ENCODE measurements at regions not wholly inside any gene's neighbourhood (a gene's known extent, or its start where the extent isn't known, plus 50 kb on each side); places are given as distances from the start of the nearest gene placed in this dataset.

- POLR2A ChIA-PET = no interaction called here
These were observed 297.4 kb downstream of the ENC1 start for GRCh38 chr5:74342948-74343682.

GRCh38 chr5:74342182-74342581 is 298.3 kb downstream of the ENC1 start:
- no peak overlapping the region for H3K4me3 ChIP-seq (ENCODE audit: low read depth, low read length)
- no peak for DNase-seq (ENCODE audit: low read depth)
- ChIA-PET CTCF (no interaction called here), POLR2A (no interaction called here)
- no peaks in the 10 kb centered on the region for H3K36me3 ChIP-seq (ENCODE audit: control insufficient read depth, insufficient read depth, low read length)
- H3K27me3 ChIP-seq (ENCODE audit: control insufficient read depth, insufficient read depth, low read length) = peaks cover 2% of the 10 kb centered on the region
- no peak for TF ChIP-seq CTCF (IDR thresholded peaks at IDR 0.05; ENCODE audit: insufficient read depth, low read depth, low read length)

More at GRCh38 chr5:74342948-74343682, 297.4 kb downstream of the ENC1 start:
- no peak overlapping the region for H3K4me3 ChIP-seq (ENCODE audit: low read depth, low read length)
- no peak for DNase-seq (ENCODE audit: low read depth)
- CTCF ChIA-PET = no interaction called here
- no peaks in the 10 kb centered on the region for H3K36me3 ChIP-seq (ENCODE audit: control insufficient read depth, insufficient read depth, low read length)
- TF ChIP-seq CTCF (IDR thresholded peaks at IDR 0.05; ENCODE audit: insufficient read depth, low read depth, low read length) = no peak
- H3K27me3 ChIP-seq (ENCODE audit: control insufficient read depth, insufficient read depth, low read length) = peaks cover 2% of the 10 kb centered on the region

GRCh38 chr5:74341221-74341620 is 299.3 kb downstream of the ENC1 start:
- ChIA-PET CTCF (no interaction called here), POLR2A (interaction anchor here (0.6 kb wide), 1 partner anchor 180 kb away, joined by 3 read pairs; no protein-coding TSS in a partner anchor)
- Histone ChIP-seq H3K4me3 (ENCODE audit: low read depth, low read length) (no peak overlapping the region), H3K27me3 (ENCODE audit: control insufficient read depth, insufficient read depth, low read length) (peaks cover 2% of the 10 kb centered on the region), H3K36me3 (ENCODE audit: control insufficient read depth, insufficient read depth, low read length) (no peaks in the 10 kb centered on the region)
- DNase-seq (ENCODE audit: low read depth) = no peak
- no peak for TF ChIP-seq CTCF (IDR thresholded peaks at IDR 0.05; ENCODE audit: insufficient read depth, low read depth, low read length)

GRCh38 chr5:74340476-74340875 is 300.1 kb downstream of the ENC1 start:
- TF ChIP-seq CTCF (IDR thresholded peaks at IDR 0.05; ENCODE audit: insufficient read depth, low read depth, low read length) = no peak
- no peak overlapping the region for H3K4me3 ChIP-seq (ENCODE audit: low read depth, low read length)
- ChIA-PET POLR2A (no interaction called here), CTCF (no interaction called here)
- peaks cover 2% of the 10 kb centered on the region for H3K27me3 ChIP-seq (ENCODE audit: control insufficient read depth, insufficient read depth, low read length)
- no peaks in the 10 kb centered on the region for H3K36me3 ChIP-seq (ENCODE audit: control insufficient read depth, insufficient read depth, low read length)
- no peak for DNase-seq (ENCODE audit: low read depth)

- no peak for TF ChIP-seq CTCF (IDR thresholded peaks at IDR 0.05; ENCODE audit: insufficient read depth, low read depth, low read length)
- H3K27me3 ChIP-seq (ENCODE audit: control insufficient read depth, insufficient read depth, low read length) = peaks cover 4% of the 10 kb centered on the region
- no peaks in the 10 kb centered on the region for H3K36me3 ChIP-seq (ENCODE audit: control insufficient read depth, insufficient read depth, low read length)
- ChIA-PET POLR2A (no interaction called here), CTCF (interaction anchor here (0.7 to 1.1 kb wide), 4 partner anchors 19 to 303 kb away, joined by 3 read pairs; partner anchors contain the start of gene ENC1)
- DNase-seq (ENCODE audit: low read depth) = no peak
- H3K4me3 ChIP-seq (ENCODE audit: low read depth, low read length) = no peak overlapping the region
These were observed 302.6 kb downstream of the ENC1 start for GRCh38 chr5:74337984-74338310.

Data from BJ (cell line).